SU-DHL-6 (cell line): ENCODE measurements at regions not wholly inside any gene's neighbourhood (a gene's known extent, or its start where the extent isn't known, plus 50 kb on each side); places are given as distances from the start of the nearest gene placed in this dataset.

Source experiments
- H2AFZ ChIP-seq: fragments of 200-600 bp; sonication (generic); 2 replicates; pipeline ENCODE4 v1.6.1; 2014; ENCODE audit warnings: low read depth, mild to moderate bottlenecking, moderate library complexity, mixed read lengths, antibody characterized with exemption, low read length; ENCODE audit not compliant: severe bottlenecking
- H3F3A ChIP-seq: fragments of 200-600 bp; shearing (Covaris generic); 2 replicates; pipeline ENCODE4 v1.6.0; 2016; ENCODE audit warnings: antibody characterized with exemption, mild to moderate bottlenecking; ENCODE audit not compliant: insufficient read depth
- H3K27ac ChIP-seq: fragments of 200-600 bp; sonication (generic); 2 replicates; pipeline ENCODE4 v1.5.1; 2016; ENCODE audit warnings: low read depth, mild to moderate bottlenecking, low read length, moderate library complexity, mixed read lengths
- H3K27me3 ChIP-seq: fragments of 200-600 bp; sonication (generic), shearing (Covaris generic); 2 replicates; pipeline ENCODE4 v1.6.0; 2014; ENCODE audit warnings: mild to moderate bottlenecking, low read length
- H3K36me3 ChIP-seq: fragments of 200-600 bp; sonication (generic); 2 replicates; pipeline ENCODE4 v1.6.1; 2014; ENCODE audit warnings: mild to moderate bottlenecking, low read length, mixed read lengths
- H3K4me2 ChIP-seq: fragments of 300-600, 200-600 bp; shearing (Covaris generic), sonication (generic); 2 replicates; pipeline ENCODE4 v1.6.0; 2014; ENCODE audit warnings: low read length, low read depth, mild to moderate bottlenecking; ENCODE audit not compliant: poor library complexity, severe bottlenecking
- H3K4me3 ChIP-seq: fragments of 200-600 bp; sonication (generic); 2 replicates; pipeline ENCODE4 v1.5.1; 2014; ENCODE audit warnings: antibody characterized with exemption, low read length, mild to moderate bottlenecking, mixed read lengths; ENCODE audit not compliant: insufficient read depth, poor library complexity, severe bottlenecking
- H3K79me2 ChIP-seq: fragments of 200-600 bp; sonication (generic); 2 replicates; pipeline ENCODE4 v1.6.1; 2014; ENCODE audit warnings: mild to moderate bottlenecking, low read length, moderate library complexity; ENCODE audit not compliant: insufficient read depth
- H3K9ac ChIP-seq: fragments of 200-600 bp; sonication (generic); 2 replicates; pipeline ENCODE4 v1.7.0; 2014; ENCODE audit warnings: mild to moderate bottlenecking, low read length
- H3K9me2 ChIP-seq: fragments of 200-600 bp; sonication (generic); replicated peaks from 2 replicates; pipeline ENCODE4 v1.6.1; 2014; ENCODE audit warnings: low read length; ENCODE audit not compliant: insufficient read depth
- H3K9me3 ChIP-seq: fragments of 200-600 bp; sonication (generic); 2 replicates; pipeline ENCODE4 v1.6.1; 2014; ENCODE audit warnings: low read length, mixed read lengths; ENCODE audit not compliant: insufficient read depth
- H4K20me1 ChIP-seq: fragments of 200-600 bp; sonication (generic); 2 replicates; pipeline ENCODE4 v1.6.1; 2014; ENCODE audit warnings: low read depth, mild to moderate bottlenecking, antibody characterized with exemption, low read length, moderate library complexity, mixed read lengths
- CTCF ChIP-seq: fragments of 200-600 bp; sonication (generic); IDR thresholded peaks from one replicate; pipeline ENCODE4 v1.5.1; 2017; ENCODE audit warnings: antibody characterized with exemption, mild to moderate bottlenecking, low read length, moderate library complexity; ENCODE audit not compliant: insufficient read depth, poor library complexity, severe bottlenecking
- EZH2phosphoT487 ChIP-seq: fragments of 200-600 bp; sonication (generic), shearing (Covaris generic); conservative IDR thresholded peaks from 2 replicates; pipeline ENCODE4 v1.6.1; 2018; ENCODE audit warnings: mild to moderate bottlenecking, antibody characterized with exemption, low read length, moderate library complexity, mixed read lengths

GRCh38 chr3:18579661-18580060 lies 154.5 kb upstream of the SATB1 start:
- H3K36me3 ChIP-seq: no peaks in the 10 kb centered on the region
- no peak overlapping the region for H3K27ac ChIP-seq
- H3K9me2 ChIP-seq: no peaks in the 10 kb centered on the region
- H3K4me2 ChIP-seq: no peak overlapping the region
- TF ChIP-seq CTCF: no peak
- no peak for TF ChIP-seq EZH2phosphoT487
- no peak overlapping the region for H3K9ac ChIP-seq
- H3K27me3 ChIP-seq: no peaks in the 10 kb centered on the region
- H2AFZ ChIP-seq: no peak overlapping the region
- H4K20me1 ChIP-seq: no peaks in the 10 kb centered on the region
- H3K79me2 ChIP-seq: no peaks in the 10 kb centered on the region
- peaks cover 5% of the 10 kb centered on the region; the same call in 1 of the 2 replicates for H3K9me3 ChIP-seq
- no peak overlapping the region for H3K4me3 ChIP-seq
- H3F3A ChIP-seq: no peaks in the 10 kb centered on the region

- H3K4me2 ChIP-seq: no peak overlapping the region
- H3K4me3 ChIP-seq: no peak overlapping the region
- H2AFZ ChIP-seq: no peak overlapping the region
- no peaks in the 10 kb centered on the region for H3F3A ChIP-seq
- H3K9me2 ChIP-seq: no peaks in the 10 kb centered on the region
- no peaks in the 10 kb centered on the region for H3K27me3 ChIP-seq
- no peaks in the 10 kb centered on the region for H3K79me2 ChIP-seq
- H3K27ac ChIP-seq: no peak overlapping the region
- no peaks in the 10 kb centered on the region for H4K20me1 ChIP-seq
- no peak overlapping the region for H3K9ac ChIP-seq
- TF ChIP-seq CTCF (no peak), EZH2phosphoT487 (no peak)
- H3K9me3 ChIP-seq: no peaks in the 10 kb centered on the region
- no peaks in the 10 kb centered on the region for H3K36me3 ChIP-seq
These were observed 150.4 kb upstream of the SATB1 start for GRCh38 chr3:18575573-18575972.

GRCh38 chr3:18572809-18573208 lies 147.7 kb upstream of the SATB1 start:
- no peak overlapping the region for H3K9ac ChIP-seq
- H2AFZ ChIP-seq: no peak overlapping the region
- H3K79me2 ChIP-seq: no peaks in the 10 kb centered on the region
- no peaks in the 10 kb centered on the region for H3K9me3 ChIP-seq
- TF ChIP-seq EZH2phosphoT487 (no peak), CTCF (no peak)
- H3K4me2 ChIP-seq: no peak overlapping the region
- no peaks in the 10 kb centered on the region for H3K36me3 ChIP-seq
- H3K27ac ChIP-seq: no peak overlapping the region
- no peaks in the 10 kb centered on the region for H3F3A ChIP-seq
- H3K9me2 ChIP-seq: no peaks in the 10 kb centered on the region
- H3K27me3 ChIP-seq: no peaks in the 10 kb centered on the region
- H3K4me3 ChIP-seq: no peak overlapping the region
- H4K20me1 ChIP-seq: no peaks in the 10 kb centered on the region
